BLaER1 (cell line): ENCODE measurements at regions not wholly inside any gene's neighbourhood (a gene's known extent, or its start where the extent isn't known, plus 50 kb on each side); places are given as distances from the start of the nearest gene placed in this dataset.

Source experiments
- H3K27ac ChIP-seq: shearing (Covaris generic); formaldehyde crosslinking; 2 replicates; pipeline ENCODE4 v1.8.1; 2022
- H3K27me3 ChIP-seq: shearing (Covaris generic); formaldehyde crosslinking; 2 replicates; pipeline ENCODE4 v1.8.1; 2022
- H3K36me3 ChIP-seq: shearing (Covaris generic); formaldehyde crosslinking; 2 replicates; pipeline ENCODE4 v1.8.1; 2022
- H3K4me1 ChIP-seq: shearing (Covaris generic); formaldehyde crosslinking; 2 replicates; pipeline ENCODE4 v1.8.1; 2022
- H3K4me2 ChIP-seq: shearing (Covaris generic); formaldehyde crosslinking; 2 replicates; pipeline ENCODE4 v1.8.1; 2022
- H3K4me3 ChIP-seq: shearing (Covaris generic); formaldehyde crosslinking; 2 replicates; pipeline ENCODE4 v1.8.1; 2022
- H3K9ac ChIP-seq: shearing (Covaris generic); formaldehyde crosslinking; 2 replicates; pipeline ENCODE4 v1.8.1; 2022
- H3K9me3 ChIP-seq: shearing (Covaris generic); formaldehyde crosslinking; 2 replicates; pipeline ENCODE4 v1.8.1; 2022
- H4K20me1 ChIP-seq: shearing (Covaris generic); formaldehyde crosslinking; 2 replicates; pipeline ENCODE4 v1.8.1; 2022
- Cebpa-rat ChIP-seq: shearing (Covaris generic); IDR thresholded peaks from 2 replicates; pipeline ENCODE4 v1.8.1; 2022

DNA sequence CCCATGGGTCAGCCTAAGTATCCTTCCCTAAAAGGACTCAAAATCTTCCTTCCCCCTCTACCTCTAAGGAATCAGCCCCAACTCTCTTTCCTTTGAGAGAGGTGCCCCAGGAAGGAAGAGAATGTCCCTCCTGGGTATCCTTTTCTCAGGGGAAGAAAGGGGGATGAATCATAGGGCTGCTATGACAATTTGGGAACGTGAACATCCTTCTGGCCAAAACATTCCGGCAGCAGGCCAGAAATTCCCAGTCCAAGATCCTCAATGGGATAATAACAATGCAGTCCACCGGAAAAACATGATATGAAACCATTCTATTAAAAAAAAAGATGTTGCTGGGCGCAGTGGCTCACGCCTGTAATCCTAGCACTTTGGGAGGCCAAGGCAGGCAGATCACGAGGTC is 50.8 kb upstream of the CACNA2D3 start:
- no peak overlapping the region for H3K4me3 ChIP-seq
- H4K20me1 ChIP-seq, result no peaks in the 10 kb centered on the region
- no peaks in the 10 kb centered on the region for H3K4me1 ChIP-seq
- no peaks in the 10 kb centered on the region for H3K27me3 ChIP-seq
- H3K9me3 ChIP-seq, result peaks cover 25% of the 10 kb centered on the region
- H3K36me3 ChIP-seq, result no peaks in the 10 kb centered on the region
- H3K4me2 ChIP-seq, result no peak overlapping the region
- no peak overlapping the region for H3K9ac ChIP-seq
- no peak overlapping the region for H3K27ac ChIP-seq
- TF ChIP-seq Cebpa-rat, result no peak

DNA sequence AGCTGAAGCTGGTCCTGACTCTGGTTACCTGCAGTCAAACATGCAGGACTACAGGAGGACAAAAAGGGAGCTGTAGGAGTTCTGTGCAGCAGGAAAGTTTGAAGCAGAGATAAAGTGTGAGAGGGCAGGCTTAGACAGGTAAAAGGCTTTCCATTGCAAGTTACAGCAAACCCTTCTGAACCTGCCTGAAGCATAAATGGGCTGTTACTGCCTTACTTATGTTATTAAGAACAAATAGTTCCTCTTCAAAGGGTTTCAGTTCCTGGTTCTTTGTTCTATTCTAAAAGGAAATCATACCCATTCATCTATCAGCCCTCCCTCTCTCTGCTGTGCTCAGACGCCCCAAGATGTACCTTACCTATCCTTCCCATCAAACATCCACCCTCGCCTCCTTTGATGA is 52.4 kb upstream of the CACNA2D3 start:
- H3K4me1 ChIP-seq, result no peaks in the 10 kb centered on the region
- no peak for TF ChIP-seq Cebpa-rat

DNA sequence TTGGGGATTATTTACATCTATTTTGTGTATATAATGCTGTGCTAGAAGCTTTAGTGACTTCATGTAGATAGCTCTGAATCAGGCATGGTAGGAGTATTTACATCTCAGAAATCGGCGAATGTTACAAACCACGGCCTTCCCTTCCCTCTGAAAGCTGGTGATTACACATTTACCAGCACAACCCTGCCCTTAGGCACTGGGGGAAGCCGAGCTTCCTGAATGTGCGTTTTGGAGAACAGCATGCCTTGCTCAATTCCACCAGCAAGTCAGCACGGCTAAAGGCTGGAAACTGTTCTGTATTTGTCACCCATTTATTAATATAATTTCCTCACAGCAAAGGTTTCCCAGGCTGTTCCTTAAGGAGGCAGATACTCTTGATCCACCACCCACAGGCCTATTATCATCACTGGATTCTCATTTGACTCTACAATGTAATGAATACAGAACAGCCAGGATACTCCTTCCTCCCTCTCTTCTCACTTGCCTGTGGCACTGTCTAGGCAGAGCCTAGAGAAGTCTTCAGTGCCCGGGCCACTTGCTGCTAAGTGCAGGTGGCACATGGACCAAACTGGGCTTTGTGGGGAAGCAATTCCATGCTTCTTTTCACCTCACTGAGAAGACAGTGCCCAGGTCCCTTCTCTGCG is 55.2 kb upstream of the CACNA2D3 start:
- no peak overlapping the region for H3K4me3 ChIP-seq
- no peaks in the 10 kb centered on the region for H3K4me1 ChIP-seq
- H3K27me3 ChIP-seq, result no peaks in the 10 kb centered on the region
- no peak for TF ChIP-seq Cebpa-rat
- no peak overlapping the region for H3K27ac ChIP-seq
- no peaks in the 10 kb centered on the region for H4K20me1 ChIP-seq
- H3K36me3 ChIP-seq, result no peaks in the 10 kb centered on the region
- no peak overlapping the region for H3K4me2 ChIP-seq
- H3K9me3 ChIP-seq, result peaks cover 25% of the 10 kb centered on the region
- no peak overlapping the region for H3K9ac ChIP-seq

More for the DNA sequence above, 52.4 kb upstream of the CACNA2D3 start:
- no peak overlapping the region for H3K4me2 ChIP-seq
- no peak overlapping the region for H3K9ac ChIP-seq
- H4K20me1 ChIP-seq, result no peaks in the 10 kb centered on the region
- H3K27ac ChIP-seq, result no peak overlapping the region
- H3K9me3 ChIP-seq, result peaks cover 25% of the 10 kb centered on the region
- no peaks in the 10 kb centered on the region for H3K27me3 ChIP-seq
- no peaks in the 10 kb centered on the region for H3K36me3 ChIP-seq
- no peak overlapping the region for H3K4me3 ChIP-seq

DNA sequence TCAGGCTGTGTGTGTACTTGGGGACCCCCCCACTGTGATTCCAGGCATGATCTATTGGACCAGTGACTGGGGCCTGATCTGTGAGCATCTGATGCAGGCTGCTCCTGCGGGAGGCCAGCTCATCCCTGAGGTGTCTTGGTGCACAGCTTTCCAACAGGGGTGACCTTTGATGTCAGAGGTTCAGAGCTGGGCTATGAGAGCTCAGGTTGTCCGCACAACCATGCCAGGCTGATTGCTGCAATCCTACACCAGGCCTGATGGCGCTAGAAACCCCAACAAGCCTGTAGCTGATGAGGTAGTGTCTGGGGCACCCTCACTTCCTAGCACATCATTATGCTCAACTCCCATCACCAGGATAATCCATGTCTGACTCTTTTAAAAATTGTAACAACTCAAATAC is 56.1 kb upstream of the CACNA2D3 start:
- Histone ChIP-seq H4K20me1 (no peaks in the 10 kb centered on the region), H3K9me3 (peaks cover 20% of the 10 kb centered on the region), H3K4me3 (no peak overlapping the region), H3K36me3 (no peaks in the 10 kb centered on the region), H3K4me1 (no peaks in the 10 kb centered on the region), H3K4me2 (no peak overlapping the region), H3K9ac (no peak overlapping the region), H3K27ac (no peak overlapping the region), H3K27me3 (no peaks in the 10 kb centered on the region)
- TF ChIP-seq Cebpa-rat, result no peak

DNA sequence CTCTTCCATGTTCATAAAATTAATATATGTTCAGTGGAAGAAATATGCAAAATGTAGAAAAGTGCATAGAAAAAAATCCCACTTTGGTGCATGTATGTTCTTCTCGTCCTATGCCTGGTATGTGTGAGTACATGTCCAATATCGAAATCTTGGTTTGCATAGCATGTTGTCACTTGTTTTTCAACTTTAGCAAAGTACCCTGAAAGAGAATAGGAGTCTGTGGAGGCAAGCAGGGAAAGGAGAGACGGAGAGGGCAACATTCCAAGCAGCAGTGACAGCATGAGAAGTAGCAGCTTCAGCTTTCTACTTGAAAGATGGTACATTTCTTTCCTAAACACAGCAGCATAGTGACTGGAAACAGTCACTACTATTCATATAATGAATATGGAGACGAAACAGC is 56.8 kb upstream of the CACNA2D3 start:
- no peak overlapping the region for H3K4me2 ChIP-seq
- no peak overlapping the region for H3K4me3 ChIP-seq
- no peak for TF ChIP-seq Cebpa-rat
- no peaks in the 10 kb centered on the region for H4K20me1 ChIP-seq
- H3K27ac ChIP-seq, result no peak overlapping the region
- no peaks in the 10 kb centered on the region for H3K4me1 ChIP-seq
- H3K27me3 ChIP-seq, result no peaks in the 10 kb centered on the region
- no peaks in the 10 kb centered on the region for H3K36me3 ChIP-seq
- H3K9me3 ChIP-seq, result peaks cover 13% of the 10 kb centered on the region
- no peak overlapping the region for H3K9ac ChIP-seq

DNA sequence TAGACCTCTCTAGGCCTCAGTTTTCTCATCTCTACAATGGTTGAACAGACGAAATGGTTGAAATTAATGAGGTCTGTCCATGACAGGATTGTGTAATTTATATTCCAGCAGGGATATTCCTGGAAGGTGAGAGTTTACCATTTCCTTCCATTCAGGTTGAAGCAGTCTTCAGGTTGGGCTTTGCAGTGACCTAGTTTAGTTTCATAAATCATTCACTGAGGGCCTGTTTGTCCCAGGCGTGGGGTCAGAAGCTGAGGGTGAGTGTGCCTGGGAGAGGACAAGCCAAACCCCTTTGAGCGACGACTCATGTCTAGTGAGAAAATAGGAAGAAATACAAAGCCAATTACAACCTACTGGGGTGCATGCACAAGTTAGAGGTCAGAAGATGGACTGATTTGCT is 57.2 kb upstream of the CACNA2D3 start:
- no peak for TF ChIP-seq Cebpa-rat
- H3K36me3 ChIP-seq, result no peaks in the 10 kb centered on the region
- H3K4me1 ChIP-seq, result no peaks in the 10 kb centered on the region
- no peak overlapping the region for H3K4me2 ChIP-seq
- peaks cover 9% of the 10 kb centered on the region for H3K9me3 ChIP-seq
- no peak overlapping the region for H3K4me3 ChIP-seq
- no peak overlapping the region for H3K27ac ChIP-seq
- H3K9ac ChIP-seq, result no peak overlapping the region
- no peaks in the 10 kb centered on the region for H3K27me3 ChIP-seq
- H4K20me1 ChIP-seq, result no peaks in the 10 kb centered on the region

DNA sequence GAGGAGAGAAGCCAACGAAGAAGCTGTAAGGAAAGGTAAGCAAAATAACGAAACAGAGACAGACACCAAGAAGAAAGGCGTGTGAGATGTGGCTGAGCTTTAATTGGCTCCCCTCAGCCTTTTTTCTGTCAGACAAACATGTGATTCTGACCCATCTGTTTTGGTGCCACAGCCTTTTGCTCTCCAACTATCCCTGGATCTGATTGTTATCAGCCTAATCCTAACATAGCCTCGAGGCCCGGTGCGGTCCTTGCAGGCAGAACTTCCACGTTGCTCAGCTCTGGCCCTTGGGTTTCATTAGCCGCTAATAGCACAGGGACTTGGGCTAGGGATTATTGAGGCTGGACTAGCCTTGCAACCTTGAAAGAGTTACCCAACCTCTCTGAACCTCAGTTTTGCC is 57.9 kb upstream of the CACNA2D3 start:
- TF ChIP-seq Cebpa-rat, result no peak
- Histone ChIP-seq H3K9ac (no peak overlapping the region), H3K36me3 (no peaks in the 10 kb centered on the region), H3K9me3 (peaks cover 2% of the 10 kb centered on the region), H3K27ac (no peak overlapping the region), H3K4me1 (no peaks in the 10 kb centered on the region), H4K20me1 (no peaks in the 10 kb centered on the region), H3K4me3 (no peak overlapping the region), H3K4me2 (no peak overlapping the region), H3K27me3 (no peaks in the 10 kb centered on the region)

DNA sequence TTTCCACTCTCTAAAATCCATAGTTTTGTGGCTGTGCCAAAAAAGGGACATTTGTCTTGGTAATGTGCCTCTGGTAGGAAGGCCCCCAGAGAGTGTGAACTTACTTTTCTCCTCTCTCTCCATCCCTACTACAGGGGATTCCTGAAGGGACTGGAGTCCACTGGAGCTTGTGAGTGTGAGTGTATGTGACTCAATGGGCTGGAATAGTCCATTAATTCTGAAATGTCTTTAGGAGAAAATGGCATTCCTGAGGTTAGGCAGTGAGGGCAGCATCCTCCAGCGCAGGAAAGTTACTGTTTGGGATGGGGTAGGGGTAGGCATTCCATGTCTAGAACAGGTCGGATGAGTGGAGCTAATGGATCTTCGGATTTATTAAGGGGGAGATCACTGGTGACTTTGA is 59.8 kb upstream of the CACNA2D3 start:
- H3K4me1 ChIP-seq, result no peaks in the 10 kb centered on the region
- no peaks in the 10 kb centered on the region for H3K9me3 ChIP-seq
- no peaks in the 10 kb centered on the region for H4K20me1 ChIP-seq
- H3K36me3 ChIP-seq, result no peaks in the 10 kb centered on the region
- no peak overlapping the region for H3K4me2 ChIP-seq
- no peak for TF ChIP-seq Cebpa-rat
- no peak overlapping the region for H3K9ac ChIP-seq
- no peak overlapping the region for H3K27ac ChIP-seq
- no peak overlapping the region for H3K4me3 ChIP-seq
- no peaks in the 10 kb centered on the region for H3K27me3 ChIP-seq

DNA sequence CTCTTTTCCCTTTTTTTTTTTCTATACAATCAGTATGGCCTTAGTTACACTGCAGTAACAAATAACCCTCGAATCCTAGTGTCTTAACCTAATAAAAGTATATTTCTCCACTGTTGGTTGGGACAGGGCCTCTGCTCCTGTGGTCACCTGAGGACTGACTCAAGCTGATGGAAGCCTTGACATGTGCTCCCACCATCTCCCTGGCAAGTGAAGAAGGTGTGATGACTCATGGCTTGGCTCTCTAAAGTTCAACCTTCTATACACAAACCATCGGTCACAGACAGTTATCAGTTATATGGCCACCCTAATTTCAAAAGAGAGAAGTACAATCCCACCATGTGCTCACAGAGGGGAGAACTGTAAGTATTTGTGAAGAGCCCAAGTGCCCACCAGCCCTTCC is 65.8 kb upstream of the CACNA2D3 start:
- Histone ChIP-seq H3K4me3 (no peak overlapping the region), H3K4me1 (no peaks in the 10 kb centered on the region), H3K9ac (no peak overlapping the region), H3K27me3 (no peaks in the 10 kb centered on the region), H3K4me2 (no peak overlapping the region), H3K27ac (no peak overlapping the region), H3K36me3 (no peaks in the 10 kb centered on the region), H4K20me1 (no peaks in the 10 kb centered on the region), H3K9me3 (no peaks in the 10 kb centered on the region)
- TF ChIP-seq Cebpa-rat, result no peak

DNA sequence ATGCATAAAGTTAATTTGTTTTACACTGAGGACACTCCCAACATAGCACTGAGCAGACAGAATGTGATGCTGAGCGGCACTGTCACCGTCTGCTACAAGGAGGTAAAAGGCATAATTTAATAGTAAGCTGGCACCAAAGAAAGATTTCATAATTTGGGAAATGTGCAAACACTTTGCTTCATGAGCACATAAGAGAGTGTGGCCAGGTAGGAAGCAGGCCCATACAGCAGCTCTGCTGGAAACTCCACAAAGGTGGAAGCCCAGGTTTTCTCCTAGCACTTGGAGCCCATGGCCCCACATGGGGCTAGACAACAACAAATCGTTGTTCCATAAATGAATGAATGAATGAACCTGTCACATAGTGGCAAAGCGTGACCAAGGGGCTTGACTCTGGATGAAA is 68.5 kb upstream of the CACNA2D3 start:
- H3K4me1 ChIP-seq, result peaks cover 1% of the 10 kb centered on the region
- H3K36me3 ChIP-seq, result no peaks in the 10 kb centered on the region
- no peak overlapping the region for H3K27ac ChIP-seq
- no peak for TF ChIP-seq Cebpa-rat
- no peaks in the 10 kb centered on the region for H3K9me3 ChIP-seq
- H3K27me3 ChIP-seq, result no peaks in the 10 kb centered on the region
- no peak overlapping the region for H3K4me3 ChIP-seq
- H3K4me2 ChIP-seq, result no peak overlapping the region
- H3K9ac ChIP-seq, result no peak overlapping the region
- H4K20me1 ChIP-seq, result no peaks in the 10 kb centered on the region

DNA sequence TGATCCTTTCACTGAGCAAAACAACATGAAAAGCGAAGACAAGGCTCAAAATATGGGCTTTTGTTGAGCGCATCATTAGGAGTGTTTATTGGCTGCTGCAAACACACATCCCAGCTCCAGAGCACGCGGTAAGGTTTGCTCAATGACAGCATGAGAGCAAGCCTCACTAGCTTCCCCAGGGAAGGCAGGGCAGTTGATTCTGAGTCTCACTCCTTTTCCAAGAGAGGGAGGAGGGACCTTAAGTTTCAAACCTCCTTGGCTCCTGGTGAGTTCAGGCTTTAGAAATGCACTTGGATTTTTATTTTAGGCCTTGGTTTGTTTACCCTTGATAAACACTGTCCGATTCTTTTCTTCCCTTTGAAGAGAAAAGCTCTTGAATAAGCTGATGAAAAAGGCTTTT is 69.1 kb upstream of the CACNA2D3 start:
- Histone ChIP-seq H3K9me3 (no peaks in the 10 kb centered on the region), H3K4me1 (peaks cover 8% of the 10 kb centered on the region), H3K4me2 (no peak overlapping the region), H3K9ac (no peak overlapping the region), H3K36me3 (no peaks in the 10 kb centered on the region), H3K27ac (no peak overlapping the region), H3K27me3 (no peaks in the 10 kb centered on the region), H3K4me3 (no peak overlapping the region), H4K20me1 (no peaks in the 10 kb centered on the region)
- no peak for TF ChIP-seq Cebpa-rat
